BLaER1 treated with 17β-estradiol and CSF1 and Interleukin-3, amounts not matched to agents 10 nM and 100 nM (cell line): ENCODE measurements at regions not wholly inside any gene's neighbourhood (a gene's known extent, or its start where the extent isn't known, plus 50 kb on each side); places are given as distances from the start of the nearest gene placed in this dataset.
"Not testable (repeated sequence)": the region's sequence is repeated elsewhere in the genome, so short reads cannot be mapped to it uniquely, and the experiment has no call there.

Experiments used
- H3K27ac ChIP-seq, 11 experiments: shearing (Covaris generic); formaldehyde crosslinking; 2 replicates each; pipeline ENCODE4 v1.8.1; 2022
- H3K27me3 ChIP-seq, 11 experiments: shearing (Covaris generic); formaldehyde crosslinking; 2 replicates each; pipeline ENCODE4 v1.8.1; 2022
- H3K36me3 ChIP-seq, 11 experiments: shearing (Covaris generic); formaldehyde crosslinking; 2 replicates each; pipeline ENCODE4 v1.8.1; 2022
- H3K4me1 ChIP-seq, 10 experiments: shearing (Covaris generic); formaldehyde crosslinking; 2 replicates each; pipeline ENCODE4 v1.8.1; 2022
- H3K4me2 ChIP-seq, 11 experiments: shearing (Covaris generic); formaldehyde crosslinking; 2 replicates each; pipeline ENCODE4 v1.8.1; 2022
- H3K4me3 ChIP-seq, 10 experiments: shearing (Covaris generic); formaldehyde crosslinking; 2 replicates each; pipeline ENCODE4 v1.8.1; 2022
- H3K9ac ChIP-seq, 11 experiments: shearing (Covaris generic); formaldehyde crosslinking; 2 replicates each; pipeline ENCODE4 v1.8.1; 2022
- H3K9me3 ChIP-seq, 11 experiments: shearing (Covaris generic); formaldehyde crosslinking; replicated peaks in 1 of 11; 2 replicates each; pipeline ENCODE4 v1.8.1; 2022
- H4K20me1 ChIP-seq, 11 experiments: shearing (Covaris generic); formaldehyde crosslinking; 2 replicates each; pipeline ENCODE4 v1.8.1; 2022
- Cebpa-rat ChIP-seq, 11 experiments: shearing (Covaris generic); IDR thresholded peaks; 2 replicates each; pipeline ENCODE4 v1.8.1; 2022

DNA sequence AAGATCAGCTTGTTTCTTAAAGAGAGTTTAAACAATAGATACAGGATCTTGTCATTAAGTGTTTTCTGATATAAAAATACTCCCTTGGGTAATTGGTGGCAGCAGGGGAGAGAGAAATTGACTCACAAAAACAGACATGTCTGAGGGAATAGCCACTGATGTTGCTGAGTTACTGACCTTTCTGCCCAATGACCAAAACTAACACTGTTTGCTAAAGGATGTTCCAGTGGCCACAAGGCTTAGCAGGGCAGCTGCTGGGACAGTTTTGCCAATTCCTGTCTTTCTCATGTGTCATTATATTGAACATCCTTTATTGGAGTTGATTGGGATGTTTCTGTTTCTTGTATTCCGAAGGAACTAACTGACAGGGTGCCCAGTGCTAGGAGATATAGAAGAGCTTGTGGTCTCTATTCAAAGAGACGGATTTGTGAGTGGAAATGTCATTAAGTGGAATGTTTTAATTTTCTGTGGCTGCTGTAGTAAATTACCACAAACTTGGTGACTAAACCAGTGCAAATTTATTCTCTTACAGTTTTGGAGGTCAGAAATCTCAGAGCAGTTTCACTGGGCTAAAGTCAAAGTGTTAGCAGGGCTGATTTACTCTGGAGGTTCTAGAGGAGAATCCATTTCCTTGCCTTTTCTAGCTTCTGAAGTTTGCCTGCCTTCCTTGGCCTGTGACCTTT is 124.8 kb upstream of the RMDN2 start:
- H3K9me3 ChIP-seq = no peaks in the 10 kb centered on the region
- no peak overlapping the region for H3K4me3 ChIP-seq
- H3K27ac ChIP-seq = no peak overlapping the region
- H3K9ac ChIP-seq = no peak overlapping the region
- H4K20me1 ChIP-seq = no peaks in the 10 kb centered on the region
- no peak for TF ChIP-seq Cebpa-rat (IDR thresholded peaks at IDR 0.05)
- no peaks in the 10 kb centered on the region for H3K36me3 ChIP-seq
- peaks cover 6 to 37% (median 15%) of the 10 kb centered on the region in 10 experiments; a peak in 19 of 20 replicates for H3K4me1 ChIP-seq
- H3K27me3 ChIP-seq = no peaks in the 10 kb centered on the region
- no peak overlapping the region for H3K4me2 ChIP-seq

DNA sequence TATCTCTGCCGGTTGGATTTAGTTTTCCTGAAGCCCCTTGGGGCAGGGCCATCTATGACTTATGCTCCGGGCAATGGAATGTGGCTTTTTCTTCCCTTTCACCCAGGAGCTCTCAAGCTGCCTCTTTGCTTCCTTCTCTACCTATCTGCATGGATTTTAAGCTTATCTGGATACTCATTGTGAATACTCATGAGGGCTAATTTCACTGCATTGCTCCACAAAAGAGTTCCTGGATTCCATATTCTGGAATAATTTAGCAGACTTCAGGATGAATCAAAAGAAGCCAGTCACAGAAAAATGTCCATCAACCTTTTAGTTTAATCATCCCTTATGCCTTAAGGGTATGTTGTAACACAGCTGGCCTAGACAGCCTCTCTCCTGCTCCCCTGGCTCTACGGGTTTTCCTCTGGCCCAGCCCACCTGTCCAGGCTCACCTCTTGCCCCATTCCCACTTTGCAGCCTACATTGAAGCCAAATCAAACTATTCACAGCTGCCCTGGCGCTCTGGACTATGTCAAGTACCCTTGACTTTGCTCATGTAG is 122.8 kb upstream of the RMDN2 start:
- no peak overlapping the region for H3K9ac ChIP-seq
- no peaks in the 10 kb centered on the region for H3K27me3 ChIP-seq
- no peak overlapping the region for H3K27ac ChIP-seq
- no peaks in the 10 kb centered on the region for H3K36me3 ChIP-seq
- H3K4me1 ChIP-seq = peaks cover 6 to 33% (median 15%) of the 10 kb centered on the region in 10 experiments; a peak in 19 of 20 replicates
- TF ChIP-seq Cebpa-rat (IDR thresholded peaks at IDR 0.05) = no peak
- no peak overlapping the region for H3K4me3 ChIP-seq
- H3K4me2 ChIP-seq = no peak overlapping the region
- no peaks in the 10 kb centered on the region for H4K20me1 ChIP-seq
- H3K9me3 ChIP-seq = peaks cover 9 to 15% (median 14%) of the 10 kb centered on the region in 11 experiments; a peak in 21 of 22 replicates

DNA sequence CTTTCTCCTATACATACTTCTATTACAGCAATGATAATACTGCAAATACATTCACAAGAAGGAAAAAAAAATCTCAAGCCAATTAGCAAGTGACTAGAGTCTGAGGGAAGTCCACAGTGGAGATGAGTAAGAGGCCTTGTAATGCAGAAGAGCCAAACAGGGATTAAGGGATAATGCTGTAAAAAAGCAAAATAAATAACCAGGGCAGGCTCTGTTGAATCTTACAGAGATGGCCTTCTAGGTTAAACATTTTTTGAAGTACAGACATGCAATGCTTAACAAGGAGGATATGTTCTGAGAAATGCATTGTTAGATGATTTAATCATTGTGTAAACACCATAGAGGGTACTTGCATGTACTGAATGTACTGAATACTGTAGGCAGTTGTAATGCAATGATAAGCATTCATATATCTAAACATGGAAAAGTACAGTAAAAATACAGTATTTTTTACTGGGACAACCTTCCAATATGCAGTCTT is 122.1 kb upstream of the RMDN2 start:
- H3K4me1 ChIP-seq = peaks cover 6 to 26% (median 11%) of the 10 kb centered on the region in 10 experiments; a peak in 19 of 20 replicates
- no peak for TF ChIP-seq Cebpa-rat (IDR thresholded peaks at IDR 0.05)
- peaks cover 15 to 21% (median 21%) of the 10 kb centered on the region in 11 experiments for H3K9me3 ChIP-seq
- no peaks in the 10 kb centered on the region for H3K27me3 ChIP-seq
- no peaks in the 10 kb centered on the region for H3K36me3 ChIP-seq
- no peak overlapping the region for H3K4me2 ChIP-seq
- no peak overlapping the region for H3K4me3 ChIP-seq
- H3K27ac ChIP-seq = no peak overlapping the region
- H4K20me1 ChIP-seq = no peaks in the 10 kb centered on the region
- H3K9ac ChIP-seq = no peak overlapping the region

GRCh38 chr2:37806004-37806403 is 119.1 kb upstream of the RMDN2 start:
- H4K20me1 ChIP-seq, H3K27me3 ChIP-seq, H3K4me3 ChIP-seq, H3K9ac ChIP-seq, H3K36me3 ChIP-seq: not testable (repeated sequence)
- Histone ChIP-seq H3K27ac (peak overlapping the region in 1 of 11 experiments; percentile 32; a peak in 2 of 22 replicates), H3K9me3 (peaks cover 16 to 34% (median 31%) of the 10 kb centered on the region in 11 experiments), H3K4me2 (peak overlapping the region in 3 of 11 experiments; percentile 47 to 64 (median 59); a peak in 6 of 22 replicates), H3K4me1 (peaks cover 0 to 33% (median 2%) of the 10 kb centered on the region in 10 experiments; a peak in 8 of 20 replicates)

- Histone ChIP-seq H4K20me1 (no peaks in the 10 kb centered on the region), H3K4me1 (peaks cover 0 to 31% (median 0%) of the 10 kb centered on the region in 10 experiments; a peak in 7 of 20 replicates), H3K9me3 (peaks cover 16 to 38% (median 31%) of the 10 kb centered on the region in 11 experiments), H3K4me3 (no peak overlapping the region), H3K9ac (no peak overlapping the region), H3K27me3 (no peaks in the 10 kb centered on the region), H3K4me2 (peak overlapping the region in 4 of 11 experiments; percentile 1 to 66 (median 38); a peak in 7 of 22 replicates), H3K27ac (peak overlapping the region in 2 of 11 experiments; percentile 22 to 43; a peak in 2 of 22 replicates), H3K36me3 (no peaks in the 10 kb centered on the region)
- no peak for TF ChIP-seq Cebpa-rat (IDR thresholded peaks at IDR 0.05)
These were observed 115.6 kb upstream of the RMDN2 start for GRCh38 chr2:37809525-37809924.

DNA sequence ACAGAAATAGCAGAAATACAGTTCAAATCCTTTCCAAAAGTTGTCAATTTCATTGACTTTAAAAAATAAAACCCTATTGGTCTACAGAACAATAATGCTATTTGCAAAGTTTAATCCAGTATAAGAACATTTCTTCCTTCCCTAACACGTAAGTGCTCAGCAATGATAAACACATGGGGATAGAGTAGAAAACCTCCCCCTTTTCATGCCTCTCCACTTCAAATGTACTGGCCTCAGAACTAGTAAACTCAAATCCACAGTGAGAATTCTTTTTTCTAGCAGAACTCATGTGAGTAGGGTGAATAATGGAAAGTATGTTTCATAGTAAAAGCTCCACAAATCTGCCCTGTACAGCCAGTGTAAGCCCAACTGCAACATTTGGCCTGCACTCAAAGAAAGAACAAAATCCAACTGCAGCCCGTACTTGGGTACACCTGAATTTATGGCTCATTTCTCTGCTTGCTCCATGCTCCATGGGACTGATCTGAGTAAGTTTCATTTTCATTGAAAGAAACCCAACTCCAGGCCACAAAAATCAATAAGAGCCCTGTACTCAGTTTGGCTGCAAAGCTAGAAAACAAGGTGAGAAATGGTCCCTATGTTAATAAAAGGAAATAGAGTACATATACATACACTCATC is 115.0 kb upstream of the RMDN2 start:
- peaks cover 16 to 44% (median 31%) of the 10 kb centered on the region in 11 experiments for H3K9me3 ChIP-seq
- no peaks in the 10 kb centered on the region for H3K27me3 ChIP-seq
- no peak overlapping the region for H3K4me3 ChIP-seq
- 0 out of 22 replicates have a peak overlapping the region, but pooled peaks of 1 of the 11 experiments have one; percentile 13 for H3K27ac ChIP-seq
- TF ChIP-seq Cebpa-rat (IDR thresholded peaks at IDR 0.05) = no peak
- no peaks in the 10 kb centered on the region for H3K36me3 ChIP-seq
- no peaks in the 10 kb centered on the region for H4K20me1 ChIP-seq
- H3K4me1 ChIP-seq = peaks cover 0 to 31% (median 0%) of the 10 kb centered on the region in 10 experiments; a peak in 7 of 20 replicates
- no peak overlapping the region; a peak in 1 of 22 replicates for H3K9ac ChIP-seq
- H3K4me2 ChIP-seq = peak overlapping the region in 3 of 11 experiments; percentile 1 to 66 (median 44); a peak in 4 of 22 replicates

DNA sequence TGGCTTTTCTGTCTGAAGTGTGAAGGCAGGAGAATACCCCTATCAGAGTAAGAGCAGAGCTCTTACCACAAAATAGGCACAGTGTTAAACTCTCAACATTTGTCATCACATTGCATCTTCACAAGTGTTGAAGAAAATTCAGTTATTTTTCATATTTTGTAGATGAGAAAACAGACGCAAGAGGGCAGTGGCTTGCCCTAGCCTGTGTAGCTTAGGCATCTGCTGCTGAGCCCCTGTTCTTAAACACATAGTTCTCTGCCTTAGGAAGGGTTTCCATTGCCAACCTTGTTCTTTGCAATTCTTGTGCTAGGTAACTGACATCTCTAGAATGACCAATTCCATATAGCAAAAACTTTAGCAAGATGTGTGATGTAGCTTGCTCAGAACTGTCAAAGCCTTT is 112.7 kb upstream of the RMDN2 start:
- TF ChIP-seq Cebpa-rat (IDR thresholded peaks at IDR 0.05) = no peak
- no peak overlapping the region for H3K4me2 ChIP-seq
- no peak overlapping the region for H3K27ac ChIP-seq
- no peak overlapping the region for H3K9ac ChIP-seq
- H3K27me3 ChIP-seq = no peaks in the 10 kb centered on the region
- no peaks in the 10 kb centered on the region for H4K20me1 ChIP-seq
- peaks cover 6 to 52% (median 29%) of the 10 kb centered on the region in 11 experiments for H3K9me3 ChIP-seq
- no peaks in the 10 kb centered on the region for H3K36me3 ChIP-seq
- H3K4me3 ChIP-seq = no peak overlapping the region
- peaks cover 9 to 33% (median 12%) of the 10 kb centered on the region in 10 experiments for H3K4me1 ChIP-seq

DNA sequence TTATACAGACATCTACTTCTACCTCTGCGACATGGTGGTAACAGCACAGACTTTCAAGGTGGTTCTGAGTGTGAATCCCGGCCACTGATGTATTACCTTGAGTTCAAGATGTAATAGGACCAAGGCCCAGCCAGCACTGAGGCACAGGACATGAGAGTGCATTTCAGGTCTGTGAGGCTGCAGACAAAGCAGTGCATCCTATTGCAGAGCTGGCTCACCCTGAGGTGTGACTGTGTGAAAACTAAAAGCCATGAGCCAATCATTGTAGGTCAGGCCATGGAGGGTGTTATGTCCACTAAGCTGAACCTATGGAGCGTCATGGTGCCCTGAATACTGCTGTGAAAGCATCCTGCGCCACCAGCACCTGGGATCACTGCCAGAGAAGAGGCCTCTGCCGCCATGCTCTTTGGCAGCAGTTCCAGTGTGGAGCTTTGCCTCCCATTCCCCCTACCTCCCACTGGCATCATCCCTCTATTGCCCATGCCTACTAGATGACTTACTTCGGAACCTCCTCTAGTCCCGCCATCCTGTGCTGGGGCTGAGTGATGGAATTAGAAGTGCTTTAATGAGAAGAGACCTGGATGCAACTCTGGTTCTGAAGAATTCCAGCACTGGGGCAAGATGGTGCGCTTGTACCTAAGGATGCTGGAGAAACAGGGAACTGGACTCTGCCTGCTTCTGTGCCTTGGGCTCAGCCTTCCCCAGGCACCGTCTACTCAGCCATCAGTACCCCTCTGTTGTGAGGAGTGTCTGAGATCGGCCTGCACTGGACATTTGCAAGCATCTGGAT is 112.0 kb upstream of the RMDN2 start:
- no peaks in the 10 kb centered on the region for H4K20me1 ChIP-seq
- no peak overlapping the region for H3K27ac ChIP-seq
- peaks cover 0 to 50% (median 22%) of the 10 kb centered on the region in 11 experiments; a peak in 21 of 22 replicates for H3K9me3 ChIP-seq
- H3K27me3 ChIP-seq = no peaks in the 10 kb centered on the region
- no peak overlapping the region for H3K4me2 ChIP-seq
- H3K36me3 ChIP-seq = no peaks in the 10 kb centered on the region
- no peak overlapping the region for H3K9ac ChIP-seq
- no peak overlapping the region for H3K4me3 ChIP-seq
- TF ChIP-seq Cebpa-rat (IDR thresholded peaks at IDR 0.05) = no peak
- H3K4me1 ChIP-seq = peaks cover 12 to 41% (median 16%) of the 10 kb centered on the region in 10 experiments
